HG03521 (cell line): ENCODE measurements at regions not wholly inside any gene's neighbourhood (a gene's known extent, or its start where the extent isn't known, plus 50 kb on each side); places are given as distances from the start of the nearest gene placed in this dataset.
"Not testable (repeated sequence)": the region's sequence is repeated elsewhere in the genome, so short reads cannot be mapped to it uniquely, and the experiment has no call there.

Experiments used
- ATAC-seq: cut with Tn5 transposase; IDR thresholded peaks from one replicate; pipeline ENCODE4 v1.9.1; 2021; ENCODE audit warnings: mild to moderate bottlenecking, moderate library complexity; ENCODE audit not compliant: unreplicated experiment

DNA sequence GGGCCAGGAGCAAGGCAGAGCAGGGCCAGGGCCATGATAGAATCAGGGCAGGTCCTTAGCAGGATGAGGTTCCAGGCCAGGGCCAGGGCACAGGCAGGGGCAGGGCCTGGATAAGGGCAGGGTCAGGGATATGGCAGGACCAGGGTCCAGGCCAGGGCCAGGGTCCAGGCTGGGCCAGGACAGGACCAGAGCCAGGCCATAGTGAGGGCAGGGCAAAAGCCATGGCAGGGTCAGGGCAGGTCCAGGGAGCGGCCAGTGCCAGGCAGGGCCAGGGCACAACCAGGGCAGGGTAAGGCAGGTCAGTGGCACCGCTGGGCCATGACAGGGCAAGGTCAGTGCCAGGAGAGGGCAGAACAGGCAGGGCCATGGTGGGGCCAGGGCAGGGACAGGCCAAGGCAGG lies 152.2 kb downstream of the LIPI start:
- no peak for ATAC-seq

DNA sequence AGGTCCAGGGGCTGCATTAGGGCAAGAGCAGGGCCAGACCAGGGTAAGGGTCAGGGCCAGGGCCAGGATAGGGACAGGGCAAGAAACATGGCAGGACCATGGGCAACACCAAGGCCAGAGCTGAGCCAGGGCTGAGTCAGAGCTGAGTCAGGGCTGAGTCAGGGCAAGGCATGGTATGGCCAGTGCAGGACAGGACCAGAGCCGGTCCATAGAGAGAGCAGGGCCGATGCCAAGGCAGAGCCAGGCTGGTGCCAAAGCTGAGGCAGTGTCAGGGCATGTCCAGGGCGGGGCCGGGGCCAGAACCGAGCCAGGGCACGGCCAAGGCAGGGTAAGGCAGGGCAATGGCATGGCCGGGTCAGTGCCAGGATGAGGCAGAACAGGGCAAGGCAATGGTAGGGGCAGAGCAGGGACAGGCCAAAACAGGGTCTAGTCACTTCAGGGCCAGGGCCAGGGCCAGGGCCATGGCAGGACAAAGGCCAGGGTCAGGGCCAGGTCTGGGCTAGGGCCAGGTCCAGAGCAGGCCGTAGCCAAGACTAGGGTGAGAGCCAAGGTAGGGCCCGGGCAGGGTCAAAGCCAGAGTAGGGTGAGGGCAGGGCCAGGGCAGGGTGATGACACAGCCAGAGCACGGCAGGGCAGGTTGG lies 152.8 kb downstream of the LIPI start:
- ATAC-seq, result not testable (repeated sequence)

DNA sequence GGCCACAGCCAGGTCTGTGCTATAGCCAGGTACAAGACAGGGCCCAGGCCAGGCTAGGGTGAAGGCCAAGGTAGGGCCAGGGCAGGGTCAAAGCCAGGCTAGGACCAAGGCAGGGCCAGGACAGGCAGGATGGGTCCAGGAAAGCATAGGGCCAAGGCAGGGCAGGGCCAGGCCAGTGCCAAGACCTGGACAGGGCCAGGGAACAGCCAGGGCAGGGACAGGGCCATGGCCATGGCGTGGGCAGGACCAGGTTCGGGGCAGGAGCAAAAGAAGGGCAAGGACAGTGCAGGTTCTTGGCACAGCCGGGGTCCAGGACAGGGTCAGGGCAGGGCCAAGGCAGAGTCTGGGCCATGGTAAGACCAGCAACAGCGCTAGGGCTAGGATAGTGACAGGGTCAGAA lies 153.4 kb downstream of the LIPI start:
- ATAC-seq, result no peak

DNA sequence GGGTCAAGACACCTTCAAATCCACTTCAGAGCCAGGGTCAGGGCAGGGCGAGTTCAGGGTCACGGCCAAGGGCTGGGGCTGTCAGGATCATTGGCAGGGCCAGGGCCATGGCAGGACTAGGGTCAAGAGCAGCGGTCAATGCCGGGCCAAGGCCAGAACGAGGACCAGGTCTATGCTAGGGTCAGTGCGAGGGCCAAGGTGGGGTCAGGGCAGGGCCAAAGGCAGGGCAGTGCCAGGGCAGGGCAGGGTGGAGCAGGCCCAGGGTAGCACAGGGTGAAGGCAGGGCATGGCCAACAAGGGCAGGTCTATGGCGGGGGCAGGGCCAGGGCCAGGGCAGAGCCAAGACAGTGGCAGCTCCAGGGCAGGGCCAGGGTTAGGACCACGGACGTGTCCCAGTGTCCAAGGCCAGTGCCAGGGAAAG lies 154.0 kb downstream of the LIPI start:
- ATAC-seq, result no peak

DNA sequence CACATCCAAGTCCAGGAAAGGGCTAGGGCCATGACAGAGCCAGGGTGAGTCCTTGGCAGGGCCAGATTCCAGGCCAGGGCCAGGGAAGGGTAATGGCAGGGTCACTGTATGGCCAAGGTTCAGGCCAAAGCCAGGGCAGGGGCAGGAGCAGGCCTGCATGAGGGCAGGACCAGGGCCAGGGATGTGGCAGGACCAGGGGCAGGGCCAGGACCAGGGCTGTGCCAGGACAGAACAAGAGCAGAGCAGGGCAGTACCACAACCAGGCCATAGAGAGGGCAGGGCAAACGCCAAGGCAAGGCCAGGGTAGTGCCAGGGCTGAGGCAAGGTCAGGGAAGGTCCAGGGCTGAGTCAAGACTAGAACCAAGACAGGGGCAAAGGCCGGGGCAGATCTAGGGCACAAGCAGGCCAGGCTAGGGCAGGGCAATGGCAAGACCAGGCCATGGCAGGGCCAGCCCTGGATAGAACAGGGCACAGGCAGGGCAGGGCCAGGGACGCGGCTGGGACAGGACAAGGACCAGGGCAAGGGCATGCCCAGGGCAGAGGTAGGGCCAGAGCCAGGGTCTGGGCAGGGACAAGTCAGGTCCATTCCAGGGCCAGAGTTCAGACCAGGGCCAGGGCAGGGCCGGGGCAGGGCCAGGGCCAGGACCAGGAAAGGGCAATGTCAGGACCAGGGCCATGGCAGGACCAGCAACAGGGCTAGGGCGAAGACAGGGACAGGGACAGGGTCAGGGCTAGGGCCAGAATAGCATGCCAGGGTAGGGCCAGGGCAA lies 154.8 kb downstream of the LIPI start:
- ATAC-seq, result not testable (repeated sequence)

DNA sequence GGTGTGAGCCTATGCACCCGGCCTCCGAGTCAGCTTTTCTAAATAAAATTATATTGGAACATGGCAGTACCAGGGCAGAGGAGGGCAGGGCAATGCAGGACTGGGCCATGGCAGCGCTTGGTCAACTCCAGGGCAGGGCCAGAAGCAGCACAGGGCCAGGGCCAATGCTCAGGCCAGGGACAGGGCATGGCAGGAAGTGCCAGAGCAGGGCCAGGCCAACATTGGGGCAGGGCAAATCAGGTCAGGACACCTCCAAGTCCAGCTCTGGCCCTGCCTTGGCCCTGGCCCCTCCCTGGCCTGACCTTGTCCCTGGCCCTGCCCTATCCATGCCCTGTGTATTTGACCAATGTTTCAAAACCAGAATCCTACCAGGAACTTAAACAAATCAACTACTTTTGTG lies 156.1 kb downstream of the LIPI start:
- ATAC-seq, result no peak

DNA sequence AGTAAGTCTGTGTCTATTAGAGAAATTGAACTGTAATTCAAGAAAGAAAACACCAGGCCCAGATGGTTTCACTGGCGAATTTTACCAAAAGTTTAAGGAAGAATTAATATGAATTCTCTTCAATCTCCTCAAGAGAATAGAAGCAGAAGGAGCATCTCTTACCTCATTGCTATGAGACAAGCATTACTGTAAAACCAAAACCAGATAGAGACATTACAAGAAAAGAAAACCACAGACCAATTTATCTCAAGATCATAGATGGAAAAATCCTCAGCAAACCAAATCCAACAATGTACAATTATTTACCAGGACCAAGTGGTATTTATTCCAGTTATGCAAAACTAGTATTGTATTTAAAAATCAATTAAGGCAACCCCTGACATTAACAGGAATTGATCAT lies 160.6 kb downstream of the LIPI start:
- ATAC-seq, result no peak

DNA sequence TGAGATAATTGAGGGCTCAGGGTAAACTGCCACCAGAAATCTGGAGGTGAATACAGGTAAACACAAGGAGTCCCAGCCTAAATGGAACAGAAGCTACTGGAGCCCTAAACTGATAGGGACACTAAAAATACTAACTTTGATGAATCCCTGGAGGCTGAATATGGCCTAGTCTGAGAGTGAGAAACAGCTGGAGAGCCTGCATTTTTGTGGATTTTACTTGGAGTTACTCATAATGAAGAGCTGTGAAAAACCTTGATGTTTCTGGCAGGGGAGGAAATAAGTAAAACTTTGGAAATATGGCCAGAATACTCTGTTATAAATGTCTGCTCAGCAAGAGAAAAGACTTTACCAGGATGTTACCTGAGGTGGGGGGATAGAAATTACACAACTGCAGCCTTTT lies 164.4 kb downstream of the LIPI start:
- no peak for ATAC-seq

DNA sequence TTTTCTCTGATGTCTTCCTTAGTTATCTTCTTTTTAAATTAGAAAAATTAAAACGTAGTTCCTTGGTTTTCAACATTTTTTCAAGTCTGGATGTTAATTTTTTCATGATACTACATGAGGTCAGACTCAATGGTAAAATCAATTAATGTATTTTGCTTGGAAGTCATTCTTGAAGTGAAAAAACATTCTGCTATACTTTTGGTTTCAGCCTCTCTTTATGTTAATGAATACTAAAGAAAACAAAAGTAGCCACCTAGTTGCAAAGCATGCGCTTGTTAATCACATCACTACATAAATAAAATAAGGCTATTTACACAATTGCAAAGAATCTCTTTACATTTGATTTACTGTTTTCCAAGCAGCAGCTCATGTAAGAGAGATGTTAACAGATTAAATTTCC lies 170.4 kb downstream of the LIPI start:
- no peak for ATAC-seq

- not testable (repeated sequence) for ATAC-seq
These were observed 182.1 kb downstream of the LIPI start for GRCh38 chr21:14028619-14029018.

DNA sequence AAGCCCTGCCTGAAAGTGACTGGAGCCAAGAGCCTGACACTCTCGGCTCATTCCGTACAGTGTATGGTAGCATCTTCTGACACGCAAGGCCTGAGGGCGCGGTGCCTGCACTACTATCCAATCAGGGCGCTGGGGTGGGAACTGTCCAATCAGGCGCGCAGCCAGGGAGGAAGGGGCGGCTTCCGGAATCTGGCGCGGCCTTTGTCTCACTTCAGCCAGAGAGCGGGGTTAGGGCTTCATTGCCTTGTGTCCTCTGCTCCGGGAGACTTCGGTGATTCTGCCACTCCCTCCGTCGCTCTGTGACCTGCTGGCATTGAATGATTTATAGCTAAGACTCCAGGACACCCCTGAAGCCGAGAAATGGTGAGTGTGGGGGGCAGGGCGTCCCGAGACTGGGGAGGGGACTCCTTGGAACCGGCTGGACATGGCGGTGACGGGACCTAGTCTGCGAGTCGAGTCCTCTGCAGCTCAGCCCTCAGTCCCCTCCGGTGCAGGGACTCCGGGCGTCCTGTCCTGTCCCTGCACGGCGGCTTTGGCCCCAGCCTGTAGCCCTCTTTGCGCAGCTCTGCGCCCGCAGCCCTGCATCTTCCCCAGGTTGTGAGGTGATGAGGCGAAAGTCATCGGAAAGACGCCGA lies 183.4 kb downstream of the LIPI start:
- ATAC-seq, result peak; percentile 100

DNA sequence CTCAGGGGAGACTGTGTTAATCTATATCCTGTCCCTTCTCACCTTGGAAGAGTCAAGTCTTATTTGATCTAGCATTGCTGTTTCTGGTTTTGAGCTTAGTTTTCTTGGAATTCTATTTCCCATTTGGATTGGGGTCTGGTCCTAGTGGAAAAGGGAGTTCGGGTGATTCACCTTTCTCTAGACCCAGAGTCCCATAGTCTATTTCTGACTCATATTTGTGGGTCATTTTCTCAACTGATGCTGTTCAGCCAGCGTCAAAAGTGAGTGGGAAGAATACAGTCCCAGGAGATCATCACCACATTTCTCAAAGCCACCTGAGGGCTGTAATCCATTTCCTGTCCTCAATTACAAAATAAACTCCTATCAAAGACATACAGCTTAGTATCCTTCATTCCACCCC lies 190.6 kb downstream of the LIPI start:
- ATAC-seq, result not testable (repeated sequence)

- not testable (repeated sequence) for ATAC-seq
These were observed 194.9 kb downstream of the LIPI start for GRCh38 chr21:14015841-14016240.

DNA sequence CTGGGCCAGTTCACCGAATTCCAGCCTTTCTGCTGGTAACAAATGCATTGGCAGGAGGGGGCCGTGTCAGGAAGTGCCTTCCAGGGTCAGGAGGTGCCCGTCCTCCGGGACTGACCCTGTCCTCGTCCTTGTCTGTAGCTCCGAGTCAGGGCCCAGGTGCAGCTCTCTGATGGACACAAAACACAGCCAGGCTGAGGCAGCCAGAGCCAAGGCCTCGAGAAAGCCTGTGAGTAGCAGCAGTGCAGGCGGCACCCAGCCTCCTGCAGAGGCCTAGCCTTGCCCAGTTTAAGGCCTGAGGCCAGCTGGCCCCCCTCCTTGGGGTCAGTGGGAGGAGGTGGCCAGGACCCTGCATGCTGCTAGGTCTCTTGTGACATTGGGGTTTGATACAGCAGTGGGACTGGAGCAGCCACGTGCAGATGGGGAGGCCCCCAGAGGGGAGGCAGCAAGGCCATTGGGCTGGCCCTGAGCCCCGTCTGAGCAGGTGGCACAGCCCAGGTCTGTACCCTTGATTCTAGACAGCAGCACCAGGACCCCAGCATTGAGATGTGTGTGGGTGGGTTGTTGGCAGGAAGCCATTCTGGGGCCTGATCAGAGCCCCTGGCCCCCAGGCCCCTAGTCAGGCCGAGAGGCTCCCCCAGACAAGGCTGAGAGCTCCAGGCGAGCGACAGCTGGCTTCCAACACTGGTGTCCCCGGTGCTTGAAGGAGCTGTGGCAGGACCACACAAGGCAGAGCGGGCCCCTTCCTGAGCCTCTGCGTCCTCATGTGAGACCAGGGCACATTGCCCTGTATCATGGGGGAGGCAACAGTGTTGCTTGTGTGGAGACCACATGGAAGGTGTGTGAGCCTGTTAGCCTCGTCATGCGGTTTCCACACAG lies 196.9 kb downstream of the LIPI start:
- not testable (repeated sequence) for ATAC-seq

- ATAC-seq, result no peak
These were observed 197.6 kb downstream of the LIPI start for GRCh38 chr21:14013056-14013603.

DNA sequence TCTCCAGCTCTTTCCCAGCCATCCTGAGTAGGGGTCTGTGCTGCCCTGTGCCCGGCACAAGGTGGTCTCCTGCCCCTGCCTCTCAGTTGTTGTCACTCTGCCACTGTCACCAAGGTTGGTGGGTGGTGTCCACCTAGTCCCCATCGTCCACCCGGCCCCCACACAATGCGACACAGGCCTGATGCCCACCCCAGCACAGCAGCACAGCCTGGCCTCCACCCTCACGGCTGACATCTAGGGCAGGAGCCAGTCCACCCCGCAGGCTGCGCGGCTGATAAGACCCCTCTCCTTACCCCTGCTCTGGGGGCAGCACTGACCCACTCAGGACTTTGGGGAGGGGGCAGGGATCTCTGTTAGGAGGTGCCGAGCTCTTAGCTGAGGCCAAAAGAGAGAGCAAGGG lies 198.3 kb downstream of the LIPI start:
- no peak for ATAC-seq

- not testable (repeated sequence) for ATAC-seq
These were observed 199.0 kb downstream of the LIPI start for GRCh38 chr21:14011751-14012150.

DNA sequence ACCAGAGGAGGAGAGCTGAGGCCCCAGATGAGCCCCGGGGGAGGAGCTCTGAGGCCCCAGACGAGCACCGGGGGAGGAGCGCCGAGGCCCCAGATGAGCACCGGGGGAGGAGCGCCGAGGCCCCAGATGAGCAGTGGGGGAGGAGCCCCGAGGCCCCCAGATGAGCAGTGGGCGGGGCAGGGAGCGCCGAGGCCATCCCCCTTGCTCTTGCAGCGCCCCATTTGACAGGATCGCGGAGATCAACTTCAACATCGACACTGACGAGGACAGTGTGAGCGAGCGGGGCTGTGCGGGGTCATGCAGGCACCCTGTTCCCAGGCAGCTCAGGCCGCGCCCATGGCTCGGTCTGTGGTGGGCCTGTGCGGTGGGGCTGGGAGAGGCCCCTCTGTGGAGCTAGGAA lies 199.6 kb downstream of the LIPI start:
- ATAC-seq, result not testable (repeated sequence)

DNA sequence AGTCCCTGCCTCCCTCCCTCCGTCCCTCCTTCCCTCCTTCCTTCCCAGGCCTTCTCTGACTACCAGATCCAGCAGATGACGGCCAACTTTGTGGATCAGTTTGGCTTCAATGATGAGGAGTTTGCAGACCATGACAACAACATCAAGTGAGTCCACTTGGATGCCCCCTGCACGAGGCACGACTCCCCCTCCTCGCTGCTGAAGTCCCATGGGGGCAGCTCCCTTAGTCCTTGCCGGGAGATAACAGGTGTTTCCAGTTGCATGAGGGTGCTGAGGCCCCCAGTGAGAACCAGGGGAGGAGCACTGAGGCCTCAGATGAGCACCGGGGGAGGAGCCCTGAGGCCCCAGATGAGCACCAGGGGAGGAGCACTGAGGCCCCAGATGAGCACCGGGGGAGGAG lies 200.0 kb downstream of the LIPI start:
- no peak for ATAC-seq

DNA sequence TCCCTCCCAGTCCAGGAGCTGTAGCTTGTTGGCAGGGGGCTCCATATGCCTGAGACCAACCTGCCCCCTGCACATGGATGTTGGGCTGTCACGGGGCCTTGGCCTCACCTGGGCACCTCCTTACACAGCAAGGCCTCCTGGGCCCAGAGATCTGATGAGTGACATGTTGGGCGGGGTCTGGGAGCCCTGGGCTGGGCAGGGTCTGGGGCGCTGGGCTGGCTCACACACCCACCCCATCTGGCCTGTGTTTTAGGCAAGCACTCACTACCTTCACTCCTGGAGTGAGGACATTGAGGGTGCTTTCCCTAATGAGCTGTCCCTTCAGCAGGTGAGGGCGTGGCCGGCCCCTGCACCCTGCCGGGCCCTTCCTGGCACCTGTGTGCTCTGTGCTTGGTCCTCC lies 200.8 kb downstream of the LIPI start:
- not testable (repeated sequence) for ATAC-seq
